ENCODE measurements at regions not wholly inside any gene's neighbourhood (a gene's known extent, or its start where the extent isn't known, plus 50 kb on each side); places are given as distances from the start of the nearest gene placed in this dataset.

DNA sequence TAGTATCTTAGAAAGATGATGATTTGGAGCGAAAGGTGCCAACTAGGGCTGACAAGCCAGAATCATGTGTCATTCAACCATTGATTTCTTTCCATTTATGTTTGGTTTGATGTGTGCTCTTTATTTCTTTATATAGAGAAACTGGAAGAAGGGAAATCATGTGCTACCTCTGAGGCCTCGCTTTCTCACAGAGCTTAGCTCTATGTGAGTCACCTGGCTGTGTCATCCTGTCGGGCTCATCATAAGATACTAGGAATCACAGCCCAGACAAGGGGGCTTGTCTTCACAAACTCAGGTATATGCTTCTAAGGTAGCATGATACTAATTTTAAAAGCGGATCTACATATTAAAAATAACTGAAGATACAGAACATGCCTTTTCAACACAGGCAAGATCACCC lies 81.7 kb upstream of the GPM6B start:
- TF ChIP-seq EP300 (IDR thresholded peaks at IDR 0.05) (no peak), POLR2A (IDR thresholded peaks at IDR 0.05) (no peak)
- TF ChIP-seq, protein P1, sequence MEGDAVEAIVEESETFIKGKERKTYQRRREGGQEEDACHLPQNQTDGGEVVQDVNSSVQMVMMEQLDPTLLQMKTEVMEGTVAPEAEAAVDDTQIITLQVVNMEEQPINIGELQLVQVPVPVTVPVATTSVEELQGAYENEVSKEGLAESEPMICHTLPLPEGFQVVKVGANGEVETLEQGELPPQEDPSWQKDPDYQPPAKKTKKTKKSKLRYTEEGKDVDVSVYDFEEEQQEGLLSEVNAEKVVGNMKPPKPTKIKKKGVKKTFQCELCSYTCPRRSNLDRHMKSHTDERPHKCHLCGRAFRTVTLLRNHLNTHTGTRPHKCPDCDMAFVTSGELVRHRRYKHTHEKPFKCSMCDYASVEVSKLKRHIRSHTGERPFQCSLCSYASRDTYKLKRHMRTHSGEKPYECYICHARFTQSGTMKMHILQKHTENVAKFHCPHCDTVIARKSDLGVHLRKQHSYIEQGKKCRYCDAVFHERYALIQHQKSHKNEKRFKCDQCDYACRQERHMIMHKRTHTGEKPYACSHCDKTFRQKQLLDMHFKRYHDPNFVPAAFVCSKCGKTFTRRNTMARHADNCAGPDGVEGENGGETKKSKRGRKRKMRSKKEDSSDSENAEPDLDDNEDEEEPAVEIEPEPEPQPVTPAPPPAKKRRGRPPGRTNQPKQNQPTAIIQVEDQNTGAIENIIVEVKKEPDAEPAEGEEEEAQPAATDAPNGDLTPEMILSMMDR (IDR thresholded peaks at IDR 0.05) = no peak

Measured in upper lobe of left lung (tissue), 4 donors.